A673 (cell line): ENCODE measurements at regions not wholly inside any gene's neighbourhood (a gene's known extent, or its start where the extent isn't known, plus 50 kb on each side); places are given as distances from the start of the nearest gene placed in this dataset.
"Not testable (repeated sequence)": the region's sequence is repeated elsewhere in the genome, so short reads cannot be mapped to it uniquely, and the experiment has no call there.

Experiments
- BruUV-seq: library from RNA; stranded (reverse); fragments of 400-500 nt; replicated peaks from 2 replicates; lab custom pipeline; 2021; lab: Mats Ljungman, UMichigan
- CTCF ChIA-PET: fragments of 300-600 bp; sonication (Branson Sonifier 250); formaldehyde crosslinking; loops from one replicate; lab custom pipeline; 2022; ENCODE audit warnings: antibody characterized with exemption; lab: Charles Lee
- POLR2A ChIA-PET: fragments of 300-600 bp; sonication (Branson Sonifier 250); formaldehyde crosslinking; loops from one replicate; lab custom pipeline; 2022; ENCODE audit warnings: antibody characterized with exemption; ENCODE audit not compliant: low non-redundant PET; lab: Charles Lee
- DNase-seq: peaks from one replicate; pipeline ENCODE4 v3.0.0-alpha.2; 2015; ENCODE audit warnings: low spot score
- H3K27ac ChIP-seq: fragments of 200-600 bp; sonication (generic); 2 replicates; pipeline ENCODE4 v1.5.1; 2016; ENCODE audit warnings: mixed run types, low read depth, mild to moderate bottlenecking, mixed read lengths, antibody characterized with exemption, low read length; ENCODE audit not compliant: poor library complexity, severe bottlenecking
- H3K27me3 ChIP-seq: fragments of 200-600 bp; sonication (generic); replicated peaks from 2 replicates; pipeline ENCODE4 v1.6.1; 2017; ENCODE audit warnings: mixed run types, low read depth, mild to moderate bottlenecking, mixed read lengths, antibody characterized with exemption, low read length; ENCODE audit not compliant: insufficient read depth, poor library complexity
- H3K36me3 ChIP-seq: fragments of 200-600 bp; sonication (generic); 2 replicates; pipeline ENCODE4 v1.6.1; 2016; ENCODE audit warnings: mixed run types, mild to moderate bottlenecking, mixed read lengths, antibody characterized with exemption, low read length; ENCODE audit not compliant: insufficient read depth, poor library complexity, severe bottlenecking
- H3K4me1 ChIP-seq: fragments of 200-600 bp; sonication (generic); 2 replicates; pipeline ENCODE4 v1.6.1; 2017; ENCODE audit warnings: mixed run types, mild to moderate bottlenecking, mixed read lengths, antibody characterized with exemption, low read length; ENCODE audit not compliant: insufficient read depth, poor library complexity, severe bottlenecking
- H3K4me3 ChIP-seq: fragments of 200-600 bp; sonication (generic); 2 replicates; pipeline ENCODE4 v1.5.1; 2016; ENCODE audit warnings: low read depth, mixed run types, mild to moderate bottlenecking, mixed read lengths, low read length; ENCODE audit not compliant: poor library complexity, severe bottlenecking
- H3K9me3 ChIP-seq: fragments of 200-600 bp; sonication (generic); 2 replicates; pipeline ENCODE4 v1.6.1; 2016; ENCODE audit warnings: mixed run types, low read depth, mild to moderate bottlenecking, mixed read lengths, antibody characterized with exemption, low read length; ENCODE audit not compliant: poor library complexity, severe bottlenecking
- CTCF ChIP-seq: fragments of 300-800, 200-600 bp; sonication (generic); conservative IDR thresholded peaks from 2 replicates; pipeline ENCODE4 v1.5.1; 2017; ENCODE audit warnings: low read depth, mild to moderate bottlenecking, antibody characterized with exemption, low read length, moderate library complexity, mixed read lengths
- EZH2 ChIP-seq: fragments of 200-600 bp; sonication (generic); IDR thresholded peaks from 2 replicates; pipeline ENCODE4 v1.6.1; 2017; ENCODE audit warnings: borderline replicate concordance, low read depth, mild to moderate bottlenecking, mixed read lengths, antibody characterized with exemption, low read length; ENCODE audit not compliant: poor library complexity, severe bottlenecking
- intact Hi-C: fragments of 100-400 bp; cut with micrococcal nuclease; formaldehyde crosslinking; loops from one replicate; pipeline ENCODE4 v1.10.0; 2022; ENCODE audit not compliant: unreplicated experiment

GRCh38 chr3:16770021-16770420, 114.7 kb upstream of the PLCL2 start:
- ChIA-PET POLR2A (no interaction called here), CTCF (no interaction called here)
- TF ChIP-seq CTCF (no peak), EZH2 (no peak)
- DNase-seq: no peak
- intact Hi-C loops: no loop called here
- BruUV-seq: no TSS peak
- Histone ChIP-seq H3K36me3 (no peaks in the 10 kb centered on the region), H3K9me3 (no peaks in the 10 kb centered on the region), H3K4me3 (no peak overlapping the region), H3K27ac (no peak overlapping the region), H3K4me1 (no peaks in the 10 kb centered on the region), H3K27me3 (no peaks in the 10 kb centered on the region)

GRCh38 chr3:16770792-16771191, 114.0 kb upstream of the PLCL2 start:
- Histone ChIP-seq H3K36me3 (no peaks in the 10 kb centered on the region), H3K4me3 (no peak overlapping the region), H3K9me3 (no peaks in the 10 kb centered on the region), H3K27ac (no peak overlapping the region), H3K27me3 (no peaks in the 10 kb centered on the region), H3K4me1 (no peaks in the 10 kb centered on the region)
- intact Hi-C loops: no loop called here
- no TSS peak for BruUV-seq
- ChIA-PET CTCF (no interaction called here), POLR2A (no interaction called here)
- DNase-seq: no peak
- TF ChIP-seq CTCF (no peak), EZH2 (no peak)

GRCh38 chr3:16773594-16773993, 111.2 kb upstream of the PLCL2 start:
- H3K27me3 ChIP-seq, DNase-seq, POLR2A ChIA-PET, intact Hi-C loops, H3K4me1 ChIP-seq, CTCF ChIA-PET, H3K27ac ChIP-seq, H3K36me3 ChIP-seq, BruUV-seq, H3K4me3 ChIP-seq, H3K9me3 ChIP-seq: not testable (repeated sequence)

- intact Hi-C loops, BruUV-seq, H3K27me3 ChIP-seq, H3K36me3 ChIP-seq, H3K27ac ChIP-seq, H3K9me3 ChIP-seq, H3K4me3 ChIP-seq, H3K4me1 ChIP-seq, CTCF ChIA-PET, DNase-seq, POLR2A ChIA-PET: not testable (repeated sequence)
Observed at GRCh38 chr3:16774536-16774935, 110.2 kb upstream of the PLCL2 start.
